ENCODE measurements at regions not wholly inside any gene's neighbourhood (a gene's known extent, or its start where the extent isn't known, plus 50 kb on each side); places are given as distances from the start of the nearest gene placed in this dataset.

- DNase-seq (ENCODE audit: low read depth in 1 of 2, low spot score in 1 of 2), result no peak
- TF ChIP-seq SPI1 (IDR thresholded peaks at IDR 0.05; ENCODE audit: borderline replicate concordance, low read depth) (no peak), POLR2AphosphoS5 (IDR thresholded peaks at IDR 0.05; ENCODE audit: low read depth) (no peak), GABPA (IDR thresholded peaks at IDR 0.05; ENCODE audit: low read depth) (no peak), CTCF (IDR thresholded peaks at IDR 0.05; ENCODE audit: insufficient read depth, low read length) (no peak), REST (IDR thresholded peaks at IDR 0.05; ENCODE audit: insufficient replicate concordance, low read depth) (no peak)
- no peaks in the 10 kb centered on the region for H3K27me3 ChIP-seq (ENCODE audit: insufficient read depth, poor library complexity, severe bottlenecking)
- H3K27ac ChIP-seq (replicated peaks), result no peak overlapping the region
- H3K4me3 ChIP-seq (replicated peaks; ENCODE audit: insufficient read depth, low read length), result no peak overlapping the region
Measured at GRCh38 chr4:27270435-27270834, 409.8 kb downstream of the STIM2 start.

GRCh38 chr4:27271555-27271954, 410.9 kb downstream of the STIM2 start:
- Histone ChIP-seq H3K27me3 (ENCODE audit: insufficient read depth, poor library complexity, severe bottlenecking) (no peaks in the 10 kb centered on the region), H3K27ac (replicated peaks) (no peak overlapping the region), H3K4me3 (replicated peaks; ENCODE audit: insufficient read depth, low read length) (no peak overlapping the region)
- no peak for DNase-seq (ENCODE audit: low read depth in 1 of 2, low spot score in 1 of 2)
- no peak for TF ChIP-seq POLR2AphosphoS5 (IDR thresholded peaks at IDR 0.05; ENCODE audit: low read depth)
- TF ChIP-seq CTCF (IDR thresholded peaks at IDR 0.05; ENCODE audit: insufficient read depth, low read length), result no peak
- TF ChIP-seq SPI1 (IDR thresholded peaks at IDR 0.05; ENCODE audit: borderline replicate concordance, low read depth), result no peak
- no peak for TF ChIP-seq GABPA (IDR thresholded peaks at IDR 0.05; ENCODE audit: low read depth)
- TF ChIP-seq REST (IDR thresholded peaks at IDR 0.05; ENCODE audit: insufficient replicate concordance, low read depth), result no peak

- no peak for TF ChIP-seq POLR2AphosphoS5 (IDR thresholded peaks at IDR 0.05; ENCODE audit: low read depth)
- no peak for TF ChIP-seq CTCF (IDR thresholded peaks at IDR 0.05; ENCODE audit: insufficient read depth, low read length)
- TF ChIP-seq REST (IDR thresholded peaks at IDR 0.05; ENCODE audit: insufficient replicate concordance, low read depth), result no peak
- TF ChIP-seq GABPA (IDR thresholded peaks at IDR 0.05; ENCODE audit: low read depth), result no peak
- TF ChIP-seq SPI1 (IDR thresholded peaks at IDR 0.05; ENCODE audit: borderline replicate concordance, low read depth), result no peak
- no peak for DNase-seq (ENCODE audit: low read depth in 1 of 2, low spot score in 1 of 2)
- H3K27ac ChIP-seq (replicated peaks), result no peak overlapping the region
- no peak overlapping the region for H3K4me3 ChIP-seq (replicated peaks; ENCODE audit: insufficient read depth, low read length)
- H3K27me3 ChIP-seq (ENCODE audit: insufficient read depth, poor library complexity, severe bottlenecking), result no peaks in the 10 kb centered on the region
Measured at GRCh38 chr4:27272217-27272616, 411.6 kb downstream of the STIM2 start.

Data from HL-60 (cell line).